Nephron progenitor cell (in vitro differentiated cells): ENCODE measurements at regions not wholly inside any gene's neighbourhood (a gene's known extent, or its start where the extent isn't known, plus 50 kb on each side); places are given as distances from the start of the nearest gene placed in this dataset.

ENCODE experiments used
- DNase-seq: peaks from one replicate; pipeline ENCODE4 v3.0.0; 2021
- H3K27ac Mint-ChIP-seq: 2 replicates; pipeline ENCODE4 v1.8.0; 2021; ENCODE audit warnings: mild to moderate bottlenecking, moderate library complexity, mixed read lengths
- H3K27me3 Mint-ChIP-seq: 2 replicates; pipeline ENCODE4 v1.8.0; 2021; ENCODE audit warnings: mild to moderate bottlenecking, low read depth, mixed read lengths; ENCODE audit not compliant: poor library complexity
- H3K36me3 Mint-ChIP-seq: 2 replicates; pipeline ENCODE4 v1.8.0; 2021; ENCODE audit warnings: low read depth, mixed read lengths
- H3K4me1 Mint-ChIP-seq: 2 replicates; pipeline ENCODE4 v1.8.0; 2021; ENCODE audit warnings: mixed read lengths
- H3K4me3 Mint-ChIP-seq: 2 replicates; pipeline ENCODE4 v1.8.0; 2021; ENCODE audit warnings: mild to moderate bottlenecking, moderate library complexity, mixed read lengths
- H3K9me3 Mint-ChIP-seq: 2 replicates; pipeline ENCODE4 v1.8.0; 2021; ENCODE audit warnings: mild to moderate bottlenecking, moderate library complexity, mixed read lengths
- CTCF ChIP-seq: fragments of 200-600 bp; sonication (generic); IDR thresholded peaks from 2 replicates; pipeline ENCODE4 v1.5.0; 2021; ENCODE audit warnings: antibody characterized with exemption

GRCh38 chr13:19324325-19324724 is 142.7 kb upstream of the TUBA3C start:
- no peak for TF ChIP-seq CTCF
- Mint-ChIP-seq H3K4me3 (no peak overlapping the region), H3K27ac (no peak overlapping the region), H3K4me1 (no peaks in the 10 kb centered on the region), H3K36me3 (no peaks in the 10 kb centered on the region), H3K9me3 (peaks cover 73% of the 10 kb centered on the region), H3K27me3 (no peaks in the 10 kb centered on the region)
- DNase-seq: no peak

- DNase-seq: no peak
- H3K36me3 Mint-ChIP-seq: no peaks in the 10 kb centered on the region
- no peaks in the 10 kb centered on the region for H3K4me1 Mint-ChIP-seq
- TF ChIP-seq CTCF: no peak
- no peak overlapping the region for H3K27ac Mint-ChIP-seq
- H3K4me3 Mint-ChIP-seq: no peak overlapping the region
- H3K27me3 Mint-ChIP-seq: no peaks in the 10 kb centered on the region
- H3K9me3 Mint-ChIP-seq: peaks cover 57% of the 10 kb centered on the region
These were observed 139.6 kb upstream of the TUBA3C start for GRCh38 chr13:19321222-19321621.

- peaks cover 83% of the 10 kb centered on the region for H3K9me3 Mint-ChIP-seq
- DNase-seq: no peak
- H3K36me3 Mint-ChIP-seq: no peaks in the 10 kb centered on the region
- no peaks in the 10 kb centered on the region for H3K4me1 Mint-ChIP-seq
- H3K4me3 Mint-ChIP-seq: no peak overlapping the region
- H3K27me3 Mint-ChIP-seq: no peaks in the 10 kb centered on the region
- no peak overlapping the region for H3K27ac Mint-ChIP-seq
- no peak for TF ChIP-seq CTCF
These were observed 123.8 kb upstream of the TUBA3C start for GRCh38 chr13:19305434-19305833.

- Mint-ChIP-seq H3K4me1 (no peaks in the 10 kb centered on the region), H3K9me3 (peaks cover 88% of the 10 kb centered on the region), H3K36me3 (no peaks in the 10 kb centered on the region), H3K27ac (no peak overlapping the region), H3K27me3 (no peaks in the 10 kb centered on the region), H3K4me3 (no peak overlapping the region)
- no peak for TF ChIP-seq CTCF
- no peak for DNase-seq
These were observed 107.6 kb upstream of the TUBA3C start for GRCh38 chr13:19289180-19289579.

GRCh38 chr13:19283836-19284235 is 102.2 kb upstream of the TUBA3C start:
- Mint-ChIP-seq H3K27ac (no peak overlapping the region), H3K27me3 (peaks cover 4% of the 10 kb centered on the region), H3K36me3 (no peaks in the 10 kb centered on the region), H3K9me3 (peaks cover 87% of the 10 kb centered on the region), H3K4me3 (no peak overlapping the region), H3K4me1 (no peaks in the 10 kb centered on the region)
- TF ChIP-seq CTCF: no peak
- DNase-seq: no peak

- H3K36me3 Mint-ChIP-seq: no peaks in the 10 kb centered on the region
- DNase-seq: no peak
- no peak overlapping the region for H3K4me3 Mint-ChIP-seq
- TF ChIP-seq CTCF: no peak
- no peaks in the 10 kb centered on the region for H3K4me1 Mint-ChIP-seq
- H3K27ac Mint-ChIP-seq: no peak overlapping the region
- H3K9me3 Mint-ChIP-seq: peaks cover 84% of the 10 kb centered on the region
- no peaks in the 10 kb centered on the region for H3K27me3 Mint-ChIP-seq
These were observed 86.7 kb upstream of the TUBA3C start for GRCh38 chr13:19268331-19268730.
